BE2C (cell line): ENCODE measurements at regions not wholly inside any gene's neighbourhood (a gene's known extent, or its start where the extent isn't known, plus 50 kb on each side); places are given as distances from the start of the nearest gene placed in this dataset.
"Not testable (repeated sequence)": the region's sequence is repeated elsewhere in the genome, so short reads cannot be mapped to it uniquely, and the experiment has no call there.

Source experiments
- DNase-seq: peaks from one replicate; pipeline ENCODE4 v3.0.0-alpha.2; 2020
- H3K27me3 ChIP-seq: fragments of 250-450 bp; sonication (Bioruptor Pico); 2 replicates; pipeline ENCODE4 v1.5.1; 2020; ENCODE audit warnings: mild to moderate bottlenecking
- H3K36me3 ChIP-seq: fragments of 250-450 bp; sonication (Bioruptor Pico); 2 replicates; pipeline ENCODE4 v1.5.1; 2020; ENCODE audit warnings: mild to moderate bottlenecking
- H3K4me1 ChIP-seq: fragments of 250-450 bp; sonication (Bioruptor Pico); 2 replicates; pipeline ENCODE4 v1.5.1; 2020
- H3K4me3 ChIP-seq: 2 replicates; pipeline ENCODE4 v1.5.1; 2011; ENCODE audit warnings: low read depth, low read length
- H3K9me3 ChIP-seq: fragments of 250-450 bp; sonication (Bioruptor Pico); 2 replicates; pipeline ENCODE4 v1.5.1; 2020
- TF ChIP-seq, protein P1 (sequence below): IDR thresholded peaks from 2 replicates; pipeline ENCODE4 v1.5.1; 2012; ENCODE audit warnings: mild to moderate bottlenecking, low read depth, low read length

DNA sequence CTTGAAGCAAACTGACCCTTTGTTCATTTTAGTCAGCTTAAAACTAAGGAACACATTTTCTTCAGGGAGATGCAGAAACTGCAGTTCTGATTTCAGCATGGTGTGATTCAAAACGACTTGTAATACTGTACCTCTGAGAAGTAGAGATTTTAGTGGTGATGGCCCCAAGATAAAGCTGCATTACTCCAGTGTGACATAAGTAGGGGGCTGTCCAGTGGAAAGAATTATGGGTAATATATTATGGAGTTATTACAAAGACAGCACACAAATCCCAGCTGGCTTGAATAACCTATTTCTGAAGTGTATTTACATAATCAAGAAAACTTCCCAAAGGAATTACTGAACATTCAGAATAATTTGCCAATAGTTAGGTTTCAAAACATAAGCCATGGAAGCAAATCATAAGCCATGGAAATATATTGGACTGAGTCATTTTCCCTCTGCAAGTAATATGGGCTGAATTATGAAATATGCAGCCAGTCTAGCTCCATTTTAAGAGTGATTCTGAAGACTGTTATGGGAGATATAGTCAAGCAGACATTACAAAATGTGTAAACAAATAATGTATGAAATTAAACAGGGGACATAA lies 133.7 kb upstream of the FBXL17 start:
- no peaks in the 10 kb centered on the region for H3K9me3 ChIP-seq
- H3K4me1 ChIP-seq = no peaks in the 10 kb centered on the region
- H3K36me3 ChIP-seq = no peaks in the 10 kb centered on the region
- no peak overlapping the region for H3K4me3 ChIP-seq
- H3K27me3 ChIP-seq = no peaks in the 10 kb centered on the region; the same call in 1 of the 2 replicates
- DNase-seq = no peak
- TF ChIP-seq, protein P1, sequence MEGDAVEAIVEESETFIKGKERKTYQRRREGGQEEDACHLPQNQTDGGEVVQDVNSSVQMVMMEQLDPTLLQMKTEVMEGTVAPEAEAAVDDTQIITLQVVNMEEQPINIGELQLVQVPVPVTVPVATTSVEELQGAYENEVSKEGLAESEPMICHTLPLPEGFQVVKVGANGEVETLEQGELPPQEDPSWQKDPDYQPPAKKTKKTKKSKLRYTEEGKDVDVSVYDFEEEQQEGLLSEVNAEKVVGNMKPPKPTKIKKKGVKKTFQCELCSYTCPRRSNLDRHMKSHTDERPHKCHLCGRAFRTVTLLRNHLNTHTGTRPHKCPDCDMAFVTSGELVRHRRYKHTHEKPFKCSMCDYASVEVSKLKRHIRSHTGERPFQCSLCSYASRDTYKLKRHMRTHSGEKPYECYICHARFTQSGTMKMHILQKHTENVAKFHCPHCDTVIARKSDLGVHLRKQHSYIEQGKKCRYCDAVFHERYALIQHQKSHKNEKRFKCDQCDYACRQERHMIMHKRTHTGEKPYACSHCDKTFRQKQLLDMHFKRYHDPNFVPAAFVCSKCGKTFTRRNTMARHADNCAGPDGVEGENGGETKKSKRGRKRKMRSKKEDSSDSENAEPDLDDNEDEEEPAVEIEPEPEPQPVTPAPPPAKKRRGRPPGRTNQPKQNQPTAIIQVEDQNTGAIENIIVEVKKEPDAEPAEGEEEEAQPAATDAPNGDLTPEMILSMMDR = no peak

DNA sequence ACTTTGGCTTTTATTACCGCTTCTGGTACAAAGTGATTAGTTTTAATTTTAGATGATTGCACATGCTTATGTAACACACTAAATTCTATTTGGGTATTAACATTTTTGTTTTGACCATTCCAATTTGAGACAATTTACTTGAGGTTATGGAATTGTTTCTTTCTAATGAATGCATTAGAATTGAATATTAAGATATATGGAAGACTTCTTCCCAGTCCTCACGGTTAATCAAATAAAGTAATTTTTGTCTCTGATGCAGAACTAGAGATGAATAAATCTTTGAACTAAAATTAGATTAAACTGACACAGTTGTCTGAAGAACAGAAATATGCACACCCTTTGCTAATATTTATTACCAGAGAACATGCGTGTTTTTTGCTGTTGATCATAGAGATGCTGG lies 127.1 kb upstream of the FBXL17 start:
- Histone ChIP-seq H3K27me3 (no peaks in the 10 kb centered on the region; the same call in 1 of the 2 replicates), H3K36me3 (no peaks in the 10 kb centered on the region), H3K9me3 (no peaks in the 10 kb centered on the region), H3K4me1 (no peaks in the 10 kb centered on the region), H3K4me3 (no peak overlapping the region)
- TF ChIP-seq, protein P1 = no peak
- no peak for DNase-seq

DNA sequence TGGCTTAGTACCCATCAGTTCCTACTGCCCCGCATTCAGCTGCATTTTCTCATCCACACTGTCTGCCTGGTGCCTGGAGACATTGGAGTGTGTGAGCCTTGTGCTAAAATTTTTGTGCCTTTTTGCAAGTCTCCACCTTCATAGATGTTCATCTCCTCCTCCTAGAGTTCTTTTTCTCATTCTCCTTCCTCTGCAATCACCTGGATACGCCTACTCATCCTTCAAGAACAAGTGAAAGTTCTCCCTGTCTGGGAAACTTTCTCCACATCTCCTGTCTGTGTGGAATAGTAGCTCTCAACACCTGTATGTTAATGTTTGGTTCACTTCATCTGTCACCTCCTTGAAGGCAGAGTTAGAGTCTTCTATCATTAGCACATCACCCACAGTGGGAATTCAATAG lies 125.7 kb upstream of the FBXL17 start:
- TF ChIP-seq, protein P1 = no peak
- DNase-seq = no peak
- Histone ChIP-seq H3K4me3 (no peak overlapping the region), H3K4me1 (no peaks in the 10 kb centered on the region), H3K36me3 (no peaks in the 10 kb centered on the region), H3K27me3 (no peaks in the 10 kb centered on the region), H3K9me3 (no peaks in the 10 kb centered on the region)

DNA sequence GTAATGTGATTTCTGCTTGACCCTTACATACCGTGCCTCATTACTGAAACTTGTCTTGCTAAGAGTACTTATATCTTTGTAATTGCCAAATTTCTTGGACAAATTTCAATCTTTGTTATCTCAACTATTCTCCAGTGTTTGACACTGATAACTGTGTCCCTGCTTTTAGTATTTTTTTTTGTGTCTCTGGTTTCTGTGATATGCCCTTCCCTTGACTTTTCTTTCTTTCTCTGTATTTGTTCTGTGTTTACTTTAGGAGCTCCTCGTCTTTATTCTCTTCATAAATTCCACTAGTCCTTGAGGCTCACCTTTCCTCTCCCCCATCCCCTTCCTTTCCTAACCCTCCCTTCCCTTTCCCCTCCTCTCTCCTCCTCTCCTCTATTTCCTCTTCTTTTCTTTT lies 123.7 kb upstream of the FBXL17 start:
- Histone ChIP-seq H3K36me3 (no peaks in the 10 kb centered on the region), H3K4me1 (no peaks in the 10 kb centered on the region), H3K4me3 (no peak overlapping the region), H3K27me3 (no peaks in the 10 kb centered on the region), H3K9me3 (no peaks in the 10 kb centered on the region)
- DNase-seq = no peak
- TF ChIP-seq, protein P1 = no peak

DNA sequence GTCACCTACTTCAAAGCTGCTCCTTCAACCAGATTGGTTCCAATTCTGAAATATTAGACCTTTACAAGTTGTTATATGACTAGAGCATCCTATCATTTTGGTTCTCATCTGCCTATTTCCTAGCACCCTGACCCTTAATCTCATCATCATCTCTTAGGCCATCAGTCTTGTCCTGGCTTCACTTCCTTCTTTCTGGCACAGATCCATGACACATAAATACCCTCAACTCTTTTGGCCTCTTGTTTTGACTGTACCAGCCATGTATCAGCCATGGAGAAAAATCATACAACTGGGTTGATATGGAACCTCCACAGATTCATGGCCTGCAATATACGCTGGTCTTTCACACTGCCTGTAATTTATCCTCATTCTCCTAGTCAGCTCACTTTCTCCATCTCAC lies 123.1 kb upstream of the FBXL17 start:
- Histone ChIP-seq H3K9me3 (no peaks in the 10 kb centered on the region), H3K4me1 (no peaks in the 10 kb centered on the region), H3K27me3 (no peaks in the 10 kb centered on the region), H3K36me3 (no peaks in the 10 kb centered on the region), H3K4me3 (no peak overlapping the region)
- TF ChIP-seq, protein P1 = no peak
- no peak for DNase-seq

DNA sequence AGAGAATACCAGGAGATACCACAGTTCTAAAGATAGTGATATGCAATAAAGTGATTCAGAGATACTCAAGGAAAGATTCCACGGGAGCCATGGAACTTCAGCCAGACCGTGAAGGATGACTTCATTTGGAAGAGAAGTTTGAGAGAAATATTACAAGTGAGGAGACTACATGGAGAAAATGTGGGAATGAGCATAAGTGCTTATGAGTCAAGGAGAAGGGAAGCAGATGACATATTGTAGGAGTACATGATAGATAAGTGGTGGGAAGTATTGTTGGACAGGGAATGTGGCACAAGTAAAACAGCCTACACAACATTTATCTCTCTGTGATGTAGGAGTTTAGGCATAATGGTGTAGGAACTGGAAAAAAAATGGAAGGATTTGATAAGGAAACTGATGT lies 122.1 kb upstream of the FBXL17 start:
- no peak for DNase-seq
- no peaks in the 10 kb centered on the region for H3K27me3 ChIP-seq
- no peaks in the 10 kb centered on the region for H3K36me3 ChIP-seq
- H3K9me3 ChIP-seq = no peaks in the 10 kb centered on the region
- no peak overlapping the region for H3K4me3 ChIP-seq
- TF ChIP-seq, protein P1 = no peak
- H3K4me1 ChIP-seq = no peaks in the 10 kb centered on the region

DNA sequence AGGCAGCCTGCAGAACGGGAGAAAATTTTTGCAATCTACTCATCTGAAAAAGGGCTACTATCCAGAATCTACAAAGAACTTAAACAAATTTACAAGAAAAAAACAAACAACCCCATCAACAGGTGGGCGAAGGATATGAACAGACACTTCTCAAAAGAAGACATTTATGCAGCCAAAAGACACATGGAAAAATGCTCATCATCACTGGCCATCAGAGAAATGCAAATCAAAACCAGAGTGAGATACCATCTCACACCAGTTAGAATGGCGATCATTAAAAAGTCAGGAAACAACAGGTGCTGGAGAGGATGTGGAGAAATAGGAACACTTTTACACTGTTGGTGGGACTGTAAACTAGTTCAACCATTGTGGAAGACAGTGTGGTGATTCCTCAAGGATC lies 113.7 kb upstream of the FBXL17 start:
- not testable (repeated sequence) for H3K9me3 ChIP-seq, H3K4me3 ChIP-seq, H3K36me3 ChIP-seq, DNase-seq, H3K27me3 ChIP-seq, H3K4me1 ChIP-seq
